ENCODE measurements at regions not wholly inside any gene's neighbourhood (a gene's known extent, or its start where the extent isn't known, plus 50 kb on each side); places are given as distances from the start of the nearest gene placed in this dataset.
"Not testable (repeated sequence)": the region's sequence is repeated elsewhere in the genome, so short reads cannot be mapped to it uniquely, and the experiment has no call there.

DNA sequence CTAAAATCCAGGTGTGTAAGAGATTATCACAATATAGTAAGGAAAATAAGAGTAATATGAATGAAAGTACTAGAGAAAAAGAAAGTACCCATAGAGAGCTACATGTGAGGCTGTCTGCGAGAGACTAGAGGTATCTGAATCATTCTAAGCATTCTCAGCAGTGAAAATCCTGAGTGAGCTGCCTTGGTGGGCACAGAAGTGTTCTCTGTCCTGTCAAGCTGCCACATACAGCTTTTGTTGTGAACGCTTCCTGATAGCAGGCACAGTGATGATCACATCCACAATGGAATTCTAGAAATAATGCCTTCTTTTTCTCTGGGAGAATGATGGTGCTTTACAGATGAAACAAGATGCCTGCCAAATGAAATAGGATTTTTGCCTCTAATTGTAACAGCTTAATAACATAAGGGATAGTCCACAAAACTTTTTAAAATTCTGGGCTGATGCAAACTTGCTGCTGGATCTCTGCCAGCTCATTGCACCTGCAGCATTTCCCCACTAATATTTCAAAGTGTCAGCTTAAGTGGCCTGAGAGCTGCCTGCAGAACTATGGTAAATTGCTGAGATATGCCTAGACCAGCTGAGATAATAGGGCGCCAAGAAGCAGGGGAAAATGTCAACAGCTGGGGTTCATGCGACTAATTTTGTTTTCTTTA lies 620.5 kb downstream of the DOK5 start:
- TF ChIP-seq, protein P1, sequence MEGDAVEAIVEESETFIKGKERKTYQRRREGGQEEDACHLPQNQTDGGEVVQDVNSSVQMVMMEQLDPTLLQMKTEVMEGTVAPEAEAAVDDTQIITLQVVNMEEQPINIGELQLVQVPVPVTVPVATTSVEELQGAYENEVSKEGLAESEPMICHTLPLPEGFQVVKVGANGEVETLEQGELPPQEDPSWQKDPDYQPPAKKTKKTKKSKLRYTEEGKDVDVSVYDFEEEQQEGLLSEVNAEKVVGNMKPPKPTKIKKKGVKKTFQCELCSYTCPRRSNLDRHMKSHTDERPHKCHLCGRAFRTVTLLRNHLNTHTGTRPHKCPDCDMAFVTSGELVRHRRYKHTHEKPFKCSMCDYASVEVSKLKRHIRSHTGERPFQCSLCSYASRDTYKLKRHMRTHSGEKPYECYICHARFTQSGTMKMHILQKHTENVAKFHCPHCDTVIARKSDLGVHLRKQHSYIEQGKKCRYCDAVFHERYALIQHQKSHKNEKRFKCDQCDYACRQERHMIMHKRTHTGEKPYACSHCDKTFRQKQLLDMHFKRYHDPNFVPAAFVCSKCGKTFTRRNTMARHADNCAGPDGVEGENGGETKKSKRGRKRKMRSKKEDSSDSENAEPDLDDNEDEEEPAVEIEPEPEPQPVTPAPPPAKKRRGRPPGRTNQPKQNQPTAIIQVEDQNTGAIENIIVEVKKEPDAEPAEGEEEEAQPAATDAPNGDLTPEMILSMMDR (IDR thresholded peaks at IDR 0.05; ENCODE audit: extremely low read depth, insufficient read depth, missing control alignments), result no peak
- in situ Hi-C loops (cut with MboI; ENCODE audit: low pct_unique_long_range_greater_than_20kb, low sequenced_read_pairs, unreplicated experiment), result no loop called here
- no peak for DNase-seq (ENCODE audit: low spot score)

DNA sequence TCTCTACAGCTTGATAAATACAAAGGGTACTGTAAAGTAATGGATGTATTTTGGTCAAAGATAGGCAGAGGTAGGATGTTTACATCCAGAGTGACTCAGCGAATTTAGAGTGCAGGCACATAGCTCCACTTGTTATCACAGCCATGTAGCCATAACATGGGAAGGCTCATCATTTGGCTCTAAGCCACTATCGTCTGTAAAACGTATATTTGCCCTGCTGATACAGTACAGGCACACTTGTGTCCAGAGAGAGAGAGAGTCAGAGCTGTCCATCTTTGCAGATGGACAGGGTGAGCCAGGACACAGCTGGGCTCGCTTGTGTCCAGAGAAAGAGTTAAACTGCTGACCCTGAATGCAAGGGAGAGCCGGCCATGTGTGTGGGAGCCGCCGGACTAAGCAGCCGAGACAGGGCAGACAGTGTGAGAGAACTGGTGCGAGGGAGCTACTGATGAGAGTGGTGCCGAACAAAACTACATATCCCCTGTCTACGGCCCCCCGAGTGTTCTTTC lies 619.0 kb downstream of the DOK5 start:
- in situ Hi-C loops (cut with MboI; ENCODE audit: low pct_unique_long_range_greater_than_20kb, low sequenced_read_pairs, unreplicated experiment), result no loop called here

GRCh38 chr20:55090286-55090685 lies 614.9 kb downstream of the DOK5 start:
- TF ChIP-seq, protein P1 (IDR thresholded peaks at IDR 0.05; ENCODE audit: extremely low read depth, insufficient read depth, missing control alignments), result no peak
- no peak for DNase-seq (ENCODE audit: low spot score)
- in situ Hi-C loops (cut with MboI; ENCODE audit: low pct_unique_long_range_greater_than_20kb, low sequenced_read_pairs, unreplicated experiment), result no loop called here

More for the DNA sequence above, 619.0 kb downstream of the DOK5 start:
- no peak for DNase-seq (ENCODE audit: low spot score)
- TF ChIP-seq, protein P1 (IDR thresholded peaks at IDR 0.05; ENCODE audit: extremely low read depth, insufficient read depth, missing control alignments), result no peak

- in situ Hi-C loops (cut with MboI; ENCODE audit: low pct_unique_long_range_greater_than_20kb, low sequenced_read_pairs, unreplicated experiment), result no loop called here
These were observed 611.0 kb downstream of the DOK5 start for GRCh38 chr20:55086421-55086820.

GRCh38 chr20:55079917-55080316 lies 604.5 kb downstream of the DOK5 start:
- in situ Hi-C loops (cut with MboI; ENCODE audit: low pct_unique_long_range_greater_than_20kb, low sequenced_read_pairs, unreplicated experiment), result no loop called here
- TF ChIP-seq, protein P1 (IDR thresholded peaks at IDR 0.05; ENCODE audit: extremely low read depth, insufficient read depth, missing control alignments), result no peak
- no peak for DNase-seq (ENCODE audit: low spot score)

More at GRCh38 chr20:55086421-55086820, 611.0 kb downstream of the DOK5 start:
- DNase-seq (ENCODE audit: low spot score), result no peak
- TF ChIP-seq, protein P1 (IDR thresholded peaks at IDR 0.05; ENCODE audit: extremely low read depth, insufficient read depth, missing control alignments), result no peak

DNA sequence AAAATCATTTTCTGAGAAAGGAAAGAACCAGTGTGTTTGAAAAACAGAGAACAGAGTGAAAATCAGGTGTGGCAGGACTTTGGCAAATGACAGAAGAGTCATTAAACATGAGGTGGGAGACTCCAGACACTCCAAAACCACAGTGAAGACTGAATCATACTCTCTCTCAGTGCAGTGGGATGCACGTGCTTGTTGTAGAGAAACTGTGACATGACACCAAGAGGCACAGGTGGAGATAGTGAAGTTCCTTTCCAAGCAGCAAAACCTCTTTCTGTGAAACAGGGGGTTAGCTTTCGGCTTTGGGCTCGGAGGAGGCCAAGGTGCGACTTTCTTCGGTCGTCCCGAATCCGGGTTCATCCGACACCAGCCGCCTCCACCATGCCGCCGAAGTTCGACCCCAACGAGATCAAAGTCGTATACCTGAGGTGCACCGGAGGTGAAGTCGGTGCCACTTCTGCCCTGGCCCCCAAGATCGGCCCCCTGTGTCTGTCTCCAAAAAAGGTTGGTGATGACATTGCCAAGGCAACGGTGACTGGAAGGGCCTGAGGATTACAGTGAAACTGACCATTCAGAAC lies 599.0 kb downstream of the DOK5 start:
- DNase-seq (ENCODE audit: low spot score); in situ Hi-C loops (cut with MboI; ENCODE audit: low pct_unique_long_range_greater_than_20kb, low sequenced_read_pairs, unreplicated experiment): not testable (repeated sequence)

DNA sequence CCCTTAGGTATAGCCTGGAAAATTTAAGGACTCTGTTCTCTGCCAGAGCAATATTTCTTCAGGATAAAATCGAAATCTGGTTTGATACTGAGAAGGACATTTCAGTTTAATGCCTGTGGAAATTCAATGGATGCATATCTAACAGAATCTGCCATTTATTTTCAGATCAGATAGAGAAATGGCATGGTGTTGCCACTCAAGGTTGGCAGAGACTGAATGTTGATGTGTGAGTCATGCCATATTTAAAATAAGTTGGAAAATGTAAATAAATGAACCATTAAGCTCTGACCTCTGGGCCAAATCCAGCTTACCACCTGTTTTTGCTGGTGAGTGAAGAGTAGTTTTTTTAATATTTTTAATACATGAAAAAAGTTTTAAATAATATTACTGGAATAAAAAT lies 594.6 kb downstream of the DOK5 start:
- TF ChIP-seq, protein P1 (IDR thresholded peaks at IDR 0.05; ENCODE audit: extremely low read depth, insufficient read depth, missing control alignments), result no peak
- in situ Hi-C loops (cut with MboI; ENCODE audit: low pct_unique_long_range_greater_than_20kb, low sequenced_read_pairs, unreplicated experiment), result no loop called here
- no peak for DNase-seq (ENCODE audit: low spot score)

Measured in GM13977 (cell line).